Adipocyte (in vitro differentiated cells): ENCODE measurements at regions not wholly inside any gene's neighbourhood (a gene's known extent, or its start where the extent isn't known, plus 50 kb on each side); places are given as distances from the start of the nearest gene placed in this dataset.

ENCODE experiments used
- DNase-seq: peaks from one replicate; pipeline ENCODE4 v3.0.0-alpha.2; 2015; ENCODE audit warnings: low read depth
- H3K27me3 ChIP-seq: replicated peaks from 2 replicates; pipeline ENCODE4 v1.7.0; 2013; ENCODE audit warnings: mild to moderate bottlenecking, low read length, moderate library complexity; ENCODE audit not compliant: control insufficient read depth, insufficient read depth
- H3K36me3 ChIP-seq: 2 replicates; pipeline ENCODE4 v1.7.0; 2013; ENCODE audit warnings: low read length, mild to moderate bottlenecking, moderate library complexity; ENCODE audit not compliant: control insufficient read depth, insufficient read depth, severe bottlenecking
- H3K4me1 ChIP-seq: 2 replicates; pipeline ENCODE4 v1.7.0; 2013; ENCODE audit warnings: mild to moderate bottlenecking, low read length, moderate library complexity; ENCODE audit not compliant: control insufficient read depth, insufficient read depth
- H3K4me3 ChIP-seq: 2 replicates; pipeline ENCODE4 v1.7.0; 2013; ENCODE audit warnings: mild to moderate bottlenecking, low read length, moderate library complexity
- H3K9ac ChIP-seq: 2 replicates; pipeline ENCODE4 v1.7.0; 2013; ENCODE audit warnings: mild to moderate bottlenecking, low read length, moderate library complexity
- H3K9me3 ChIP-seq: 2 replicates; pipeline ENCODE4 v1.7.0; 2013; ENCODE audit warnings: mild to moderate bottlenecking, low read length, moderate library complexity; ENCODE audit not compliant: control insufficient read depth

- Histone ChIP-seq H3K36me3 (no peaks in the 10 kb centered on the region), H3K9me3 (no peaks in the 10 kb centered on the region), H3K4me3 (peak overlapping the region; percentile 73), H3K9ac (peak overlapping the region; percentile 57), H3K4me1 (peaks cover 35% of the 10 kb centered on the region), H3K27me3 (no peaks in the 10 kb centered on the region)
- peak; percentile 26 for DNase-seq
These were observed 113.4 kb downstream of the DISP1 start for GRCh38 chr1:222928212-222928611.

DNA sequence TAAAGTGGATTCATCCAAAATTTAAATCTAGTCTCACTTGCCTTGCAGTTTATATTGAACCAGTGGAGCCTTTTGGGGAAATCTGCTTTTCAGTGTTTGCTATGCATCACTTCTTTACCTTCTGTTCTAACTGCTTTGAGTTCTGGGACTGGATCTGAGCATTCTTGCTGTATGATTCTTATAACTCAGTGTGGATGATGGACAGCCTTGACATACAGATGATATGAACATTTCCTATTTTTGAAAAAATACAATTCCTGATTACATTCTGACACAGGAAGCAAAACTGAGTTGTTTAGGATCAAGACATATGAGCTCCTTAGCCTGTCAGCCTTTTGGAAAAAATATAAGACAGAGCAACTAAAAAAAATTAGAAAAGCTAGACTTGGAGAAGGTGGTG lies 115.2 kb downstream of the DISP1 start:
- no peaks in the 10 kb centered on the region for H3K9me3 ChIP-seq
- no peak overlapping the region for H3K4me3 ChIP-seq
- H3K9ac ChIP-seq: no peak overlapping the region
- H3K36me3 ChIP-seq: no peaks in the 10 kb centered on the region
- peaks cover 31% of the 10 kb centered on the region for H3K4me1 ChIP-seq
- DNase-seq: no peak
- no peaks in the 10 kb centered on the region for H3K27me3 ChIP-seq

DNA sequence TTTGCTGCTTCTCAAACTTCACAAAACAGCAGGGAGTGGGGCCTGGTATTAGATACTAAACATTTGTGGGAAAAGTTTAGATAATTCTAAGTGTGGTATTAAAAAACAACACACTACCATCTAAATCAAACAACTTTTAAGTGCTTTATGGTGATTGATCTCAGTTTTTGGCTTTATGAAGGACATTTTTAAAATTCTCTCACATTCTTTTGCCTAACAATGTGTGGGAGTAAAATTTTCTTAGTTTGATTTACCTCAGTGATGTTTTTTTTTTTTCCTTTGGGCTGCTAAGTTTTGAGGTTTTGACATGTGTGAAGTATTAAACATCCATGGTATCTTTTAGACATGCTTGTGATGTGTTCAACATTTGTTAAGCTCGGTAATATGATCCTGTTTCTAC lies 116.2 kb downstream of the DISP1 start:
- no peaks in the 10 kb centered on the region for H3K36me3 ChIP-seq
- no peak overlapping the region for H3K9ac ChIP-seq
- DNase-seq: no peak
- no peaks in the 10 kb centered on the region for H3K9me3 ChIP-seq
- H3K27me3 ChIP-seq: no peaks in the 10 kb centered on the region
- H3K4me3 ChIP-seq: no peak overlapping the region
- peaks cover 31% of the 10 kb centered on the region for H3K4me1 ChIP-seq

DNA sequence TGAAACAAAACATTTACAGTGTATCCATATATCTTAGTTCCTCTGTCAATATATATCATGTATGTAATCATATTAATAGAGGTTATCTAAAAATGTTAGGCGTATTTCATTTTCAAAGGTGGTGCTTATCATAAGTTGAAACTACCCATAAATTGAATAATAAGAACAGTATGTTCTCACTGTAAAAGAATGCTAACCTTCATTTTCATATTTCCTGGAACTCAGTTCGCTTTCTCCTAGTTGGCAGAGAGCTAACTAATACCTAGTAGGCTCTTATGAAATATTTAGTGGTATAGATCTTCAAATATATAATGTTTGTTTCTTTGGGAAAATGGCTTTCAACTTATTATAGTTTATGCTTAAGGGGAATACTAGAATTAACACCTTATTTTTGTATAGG lies 118.4 kb downstream of the DISP1 start:
- DNase-seq: no peak
- Histone ChIP-seq H3K4me1 (peaks cover 12% of the 10 kb centered on the region), H3K27me3 (no peaks in the 10 kb centered on the region), H3K4me3 (no peak overlapping the region), H3K36me3 (no peaks in the 10 kb centered on the region), H3K9me3 (no peaks in the 10 kb centered on the region), H3K9ac (no peak overlapping the region)

DNA sequence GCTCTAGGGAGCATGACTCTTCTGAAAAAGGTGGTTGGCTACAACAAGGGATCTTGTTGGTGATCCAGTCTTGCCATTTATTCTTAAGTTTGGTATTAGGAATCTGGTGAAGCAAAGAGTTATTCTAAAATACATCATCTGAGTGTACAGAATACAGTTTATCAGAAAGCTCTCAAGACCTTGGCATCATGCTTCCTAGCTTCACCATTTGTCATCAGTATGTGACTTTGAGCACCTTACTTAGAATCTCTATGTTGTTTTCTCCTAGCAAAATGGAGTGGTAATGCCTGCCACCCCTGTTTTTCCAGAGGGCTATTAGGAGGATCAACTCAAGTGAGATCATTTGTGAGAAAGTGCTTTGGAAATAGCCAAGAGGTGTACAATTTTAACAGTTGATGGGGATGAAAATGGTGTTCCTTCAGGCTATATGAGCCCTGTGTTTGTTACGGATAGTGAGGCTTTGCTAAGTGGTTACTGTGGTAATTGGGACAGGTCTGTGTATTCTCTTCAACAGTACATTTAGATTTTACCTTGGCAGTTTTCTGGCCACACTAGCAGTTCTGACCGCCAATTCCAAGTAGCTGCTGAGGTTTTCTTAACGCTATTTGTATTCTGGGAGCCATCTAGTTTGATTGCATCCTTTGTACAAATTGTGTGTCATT lies 120.5 kb downstream of the DISP1 start:
- Histone ChIP-seq H3K9me3 (no peaks in the 10 kb centered on the region), H3K9ac (no peak overlapping the region)
- DNase-seq: no peak

GRCh38 chr1:222936042-222936441 lies 121.2 kb downstream of the DISP1 start:
- H3K27me3 ChIP-seq: no peaks in the 10 kb centered on the region
- no peak for DNase-seq
- no peak overlapping the region for H3K4me3 ChIP-seq
- H3K9ac ChIP-seq: no peak overlapping the region
- H3K4me1 ChIP-seq: peaks cover 12% of the 10 kb centered on the region
- H3K9me3 ChIP-seq: no peaks in the 10 kb centered on the region
- H3K36me3 ChIP-seq: no peaks in the 10 kb centered on the region

More for the DNA sequence above, 120.5 kb downstream of the DISP1 start:
- Histone ChIP-seq H3K4me1 (peaks cover 12% of the 10 kb centered on the region), H3K4me3 (no peak overlapping the region), H3K27me3 (no peaks in the 10 kb centered on the region), H3K36me3 (no peaks in the 10 kb centered on the region)

GRCh38 chr1:222938986-222939385 lies 124.1 kb downstream of the DISP1 start:
- Histone ChIP-seq H3K27me3 (no peaks in the 10 kb centered on the region), H3K4me3 (no peak overlapping the region), H3K9me3 (no peaks in the 10 kb centered on the region), H3K36me3 (peaks cover 5% of the 10 kb centered on the region), H3K9ac (no peak overlapping the region), H3K4me1 (peaks cover 8% of the 10 kb centered on the region)
- no peak for DNase-seq

GRCh38 chr1:222940095-222940494 lies 125.3 kb downstream of the DISP1 start:
- DNase-seq: no peak
- Histone ChIP-seq H3K4me1 (peaks cover 8% of the 10 kb centered on the region), H3K9ac (no peak overlapping the region), H3K9me3 (no peaks in the 10 kb centered on the region), H3K4me3 (no peak overlapping the region), H3K36me3 (peaks cover 5% of the 10 kb centered on the region), H3K27me3 (no peaks in the 10 kb centered on the region)

DNA sequence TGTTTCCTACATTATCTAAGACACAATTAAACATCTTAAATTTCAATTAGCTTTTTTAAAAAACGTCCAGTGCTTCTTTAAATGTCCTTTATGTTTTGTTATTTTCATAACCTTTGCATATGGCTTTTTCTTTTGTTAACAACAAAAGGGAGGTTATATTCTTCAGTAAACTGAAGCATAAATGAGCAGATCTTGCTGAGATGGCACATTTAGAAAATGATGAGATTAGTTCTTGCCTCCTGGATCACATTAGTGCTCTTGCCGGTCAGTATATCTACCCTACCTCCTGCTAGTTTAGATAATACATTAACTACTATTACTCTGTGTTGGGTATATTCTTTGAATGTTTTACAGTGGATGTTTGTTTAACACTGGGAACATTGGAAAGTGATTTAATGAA lies 126.1 kb downstream of the DISP1 start:
- Histone ChIP-seq H3K9me3 (no peaks in the 10 kb centered on the region), H3K4me1 (peaks cover 8% of the 10 kb centered on the region), H3K9ac (no peak overlapping the region), H3K36me3 (peaks cover 5% of the 10 kb centered on the region), H3K4me3 (no peak overlapping the region), H3K27me3 (no peaks in the 10 kb centered on the region)
- no peak for DNase-seq

GRCh38 chr1:222941425-222941824 lies 126.6 kb downstream of the DISP1 start:
- no peak overlapping the region for H3K4me3 ChIP-seq
- no peaks in the 10 kb centered on the region for H3K9me3 ChIP-seq
- peaks cover 5% of the 10 kb centered on the region for H3K36me3 ChIP-seq
- no peak overlapping the region for H3K9ac ChIP-seq
- no peaks in the 10 kb centered on the region for H3K27me3 ChIP-seq
- no peak for DNase-seq
- peaks cover 8% of the 10 kb centered on the region for H3K4me1 ChIP-seq

DNA sequence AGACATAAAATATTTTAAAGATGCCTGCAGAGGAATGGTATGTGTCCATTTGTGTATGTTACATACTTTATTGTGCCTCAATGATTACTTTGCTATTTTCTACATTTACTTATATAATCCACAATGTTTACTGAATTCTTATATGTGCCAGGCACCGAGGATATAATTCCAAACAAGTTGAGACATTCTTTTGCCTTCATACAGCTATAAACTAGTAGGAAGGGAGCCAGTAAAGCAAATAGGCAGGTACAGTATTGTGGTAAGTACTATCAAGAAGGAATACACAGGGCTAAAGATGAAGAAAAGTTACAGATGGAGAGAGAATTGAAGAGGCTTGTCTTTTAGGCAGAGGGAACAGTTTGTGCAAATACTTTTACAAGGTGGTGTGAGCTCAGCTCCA lies 131.6 kb downstream of the DISP1 start:
- Histone ChIP-seq H3K9me3 (no peaks in the 10 kb centered on the region), H3K4me3 (no peak overlapping the region), H3K4me1 (no peaks in the 10 kb centered on the region), H3K27me3 (no peaks in the 10 kb centered on the region), H3K36me3 (peaks cover 5% of the 10 kb centered on the region), H3K9ac (no peak overlapping the region)
- DNase-seq: no peak

GRCh38 chr1:222948079-222948478 lies 133.2 kb downstream of the DISP1 start:
- DNase-seq: no peak
- Histone ChIP-seq H3K4me3 (no peak overlapping the region), H3K9me3 (no peaks in the 10 kb centered on the region), H3K4me1 (peaks cover under 1% of the 10 kb centered on the region), H3K9ac (no peak overlapping the region), H3K27me3 (no peaks in the 10 kb centered on the region), H3K36me3 (peaks cover 3% of the 10 kb centered on the region)
